ENCODE measurements at regions not wholly inside any gene's neighbourhood (a gene's known extent, or its start where the extent isn't known, plus 50 kb on each side); places are given as distances from the start of the nearest gene placed in this dataset.

GRCh38 chr20:36091561-36092397, 62.8 kb upstream of the EPB41L1 start:
- H4K20me1 ChIP-seq (ENCODE audit: low read length), result no peaks in the 10 kb centered on the region
- intact Hi-C loops (cut with micrococcal nuclease), result loop anchor here (2.0 kb wide), 2 partner anchors 41 to 47 kb away; no protein-coding TSS in a partner anchor
- POLR2A ChIA-PET (ENCODE audit: unreplicated experiment), result no interaction called here
- TF ChIP-seq, protein P1, sequence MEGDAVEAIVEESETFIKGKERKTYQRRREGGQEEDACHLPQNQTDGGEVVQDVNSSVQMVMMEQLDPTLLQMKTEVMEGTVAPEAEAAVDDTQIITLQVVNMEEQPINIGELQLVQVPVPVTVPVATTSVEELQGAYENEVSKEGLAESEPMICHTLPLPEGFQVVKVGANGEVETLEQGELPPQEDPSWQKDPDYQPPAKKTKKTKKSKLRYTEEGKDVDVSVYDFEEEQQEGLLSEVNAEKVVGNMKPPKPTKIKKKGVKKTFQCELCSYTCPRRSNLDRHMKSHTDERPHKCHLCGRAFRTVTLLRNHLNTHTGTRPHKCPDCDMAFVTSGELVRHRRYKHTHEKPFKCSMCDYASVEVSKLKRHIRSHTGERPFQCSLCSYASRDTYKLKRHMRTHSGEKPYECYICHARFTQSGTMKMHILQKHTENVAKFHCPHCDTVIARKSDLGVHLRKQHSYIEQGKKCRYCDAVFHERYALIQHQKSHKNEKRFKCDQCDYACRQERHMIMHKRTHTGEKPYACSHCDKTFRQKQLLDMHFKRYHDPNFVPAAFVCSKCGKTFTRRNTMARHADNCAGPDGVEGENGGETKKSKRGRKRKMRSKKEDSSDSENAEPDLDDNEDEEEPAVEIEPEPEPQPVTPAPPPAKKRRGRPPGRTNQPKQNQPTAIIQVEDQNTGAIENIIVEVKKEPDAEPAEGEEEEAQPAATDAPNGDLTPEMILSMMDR (conservative IDR thresholded peaks at IDR 0.05; ENCODE audit: low read depth, low read length), result no peak
- TF ChIP-seq EZH2phosphoT487 (IDR thresholded peaks at IDR 0.05; ENCODE audit: borderline replicate concordance, low read length), result no peak
- TF ChIP-seq EZH2 (IDR thresholded peaks at IDR 0.05; ENCODE audit: low read length, unreplicated experiment), result no peak
- H3K36me3 ChIP-seq (ENCODE audit: low read depth, low read length), result no peaks in the 10 kb centered on the region
- BruUV-seq (replicated peaks), result TSS peak; percentile 57
- DNase-seq (peak; percentile 18), ATAC-seq (no peak)
- peak overlapping the region; percentile 82 for H3K4me3 ChIP-seq (ENCODE audit: low read length)
- peaks cover 28% of the 10 kb centered on the region for H3K4me1 ChIP-seq (ENCODE audit: insufficient read depth, low read length)
- peak overlapping the region; percentile 94 for H2AFZ ChIP-seq (ENCODE audit: low read length)
- H3K9ac ChIP-seq (ENCODE audit: low read length), result peak overlapping the region; percentile 32; the same call in 1 of the 2 replicates
- CTCF ChIA-PET, result interaction anchor here (0.6 to 0.7 kb wide), 4 partner anchors 46 to 99 kb away, joined by 3 to 5 read pairs (median 4); no protein-coding TSS in a partner anchor
- no peak overlapping the region for H3K27ac ChIP-seq (ENCODE audit: low read length)
- H3K27me3 ChIP-seq (ENCODE audit: low read length), result no peaks in the 10 kb centered on the region
- no peaks in the 10 kb centered on the region for H3K9me2 ChIP-seq (replicated peaks; ENCODE audit: low read length)
- H3K9me3 ChIP-seq (ENCODE audit: low read length), result no peaks in the 10 kb centered on the region
- H3F3A ChIP-seq (ENCODE audit: low read length, unreplicated experiment), result no peaks in the 10 kb centered on the region
- H3K4me2 ChIP-seq (ENCODE audit: low read length), result peak overlapping the region; percentile 95
- 0 out of 2 replicates have a peak, but pooled peaks cover 6% of the 10 kb centered on the region for H3K79me2 ChIP-seq (ENCODE audit: low read length)

DNA sequence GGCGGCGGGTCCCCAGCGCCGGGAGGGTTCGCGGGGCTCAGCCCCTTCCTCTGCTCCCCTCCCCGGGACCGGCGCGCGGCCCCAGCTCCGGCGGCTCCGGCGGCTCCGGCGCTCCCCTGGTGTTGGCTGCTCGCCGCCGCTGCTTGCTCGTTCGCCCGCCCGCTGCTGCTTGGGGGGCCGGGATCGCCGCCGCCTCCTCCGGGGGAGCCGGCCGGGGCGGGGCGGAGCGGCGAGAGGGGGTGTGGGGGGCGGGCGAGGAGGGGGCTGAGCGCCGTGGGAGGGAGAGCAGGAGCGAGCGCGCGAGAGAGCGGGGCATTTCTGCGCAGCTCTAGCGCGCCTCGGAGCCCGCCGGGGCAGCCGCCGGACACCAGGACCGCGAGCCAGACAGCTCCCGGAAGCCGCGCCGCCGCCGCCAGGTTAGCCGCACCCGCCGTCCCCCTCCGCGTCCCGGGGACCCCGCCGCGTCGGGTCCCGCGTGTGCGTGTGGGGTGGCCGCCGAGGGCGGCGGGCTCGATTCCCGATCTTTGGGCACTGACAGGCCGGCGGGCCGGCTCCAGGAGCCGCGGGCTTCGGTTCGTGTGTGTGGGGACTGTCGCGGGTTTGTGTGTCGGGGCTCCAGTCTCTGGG, 62.0 kb upstream of the EPB41L1 start:
- H3K9ac ChIP-seq (ENCODE audit: low read length), result peak overlapping the region; percentile 62
- no peaks in the 10 kb centered on the region for H3K36me3 ChIP-seq (ENCODE audit: low read depth, low read length)
- H3K27ac ChIP-seq (ENCODE audit: low read length), result 0 out of 2 replicates have a peak overlapping the region, but pooled peaks have one; percentile 3
- H3K27me3 ChIP-seq (ENCODE audit: low read length), result no peaks in the 10 kb centered on the region
- intact Hi-C loops (cut with micrococcal nuclease), result loop anchor here (2.0 kb wide), 2 partner anchors 42 to 46 kb away; no protein-coding TSS in a partner anchor
- H3K4me2 ChIP-seq (ENCODE audit: low read length), result peak overlapping the region; percentile 95
- TF ChIP-seq, protein P1 (conservative IDR thresholded peaks at IDR 0.05; ENCODE audit: low read depth, low read length), result no peak
- TF ChIP-seq EZH2 (IDR thresholded peaks at IDR 0.05; ENCODE audit: low read length, unreplicated experiment), result no peak
- TF ChIP-seq EZH2phosphoT487 (IDR thresholded peaks at IDR 0.05; ENCODE audit: borderline replicate concordance, low read length), result no peak
- H3K4me3 ChIP-seq (ENCODE audit: low read length), result peak overlapping the region; percentile 82
- H3F3A ChIP-seq (ENCODE audit: low read length, unreplicated experiment), result no peaks in the 10 kb centered on the region
- ChIA-PET CTCF (interaction anchor here (0.7 kb wide), 2 partner anchors 46 to 100 kb away, joined by 4 to 5 read pairs; no protein-coding TSS in a partner anchor), POLR2A (ENCODE audit: unreplicated experiment) (no interaction called here)
- DNase-seq (peak; percentile 25), ATAC-seq (peak; percentile 52)
- H3K4me1 ChIP-seq (ENCODE audit: insufficient read depth, low read length), result peaks cover 22% of the 10 kb centered on the region
- 0 out of 2 replicates have a peak, but pooled peaks cover 8% of the 10 kb centered on the region for H3K79me2 ChIP-seq (ENCODE audit: low read length)
- no peaks in the 10 kb centered on the region for H3K9me3 ChIP-seq (ENCODE audit: low read length)
- no TSS peak for BruUV-seq (replicated peaks)
- no peaks in the 10 kb centered on the region for H3K9me2 ChIP-seq (replicated peaks; ENCODE audit: low read length)
- H4K20me1 ChIP-seq (ENCODE audit: low read length), result no peaks in the 10 kb centered on the region
- peak overlapping the region; percentile 94 for H2AFZ ChIP-seq (ENCODE audit: low read length)

Measured in PC-3 (cell line).